GM18517 (cell line): ENCODE measurements at regions not wholly inside any gene's neighbourhood (a gene's known extent, or its start where the extent isn't known, plus 50 kb on each side); places are given as distances from the start of the nearest gene placed in this dataset.

ENCODE experiments used
- ATAC-seq: cut with Tn5 transposase; IDR thresholded peaks from one replicate; pipeline ENCODE4 v1.9.1; 2021; ENCODE audit warnings: mild to moderate bottlenecking, moderate library complexity; ENCODE audit not compliant: unreplicated experiment

DNA sequence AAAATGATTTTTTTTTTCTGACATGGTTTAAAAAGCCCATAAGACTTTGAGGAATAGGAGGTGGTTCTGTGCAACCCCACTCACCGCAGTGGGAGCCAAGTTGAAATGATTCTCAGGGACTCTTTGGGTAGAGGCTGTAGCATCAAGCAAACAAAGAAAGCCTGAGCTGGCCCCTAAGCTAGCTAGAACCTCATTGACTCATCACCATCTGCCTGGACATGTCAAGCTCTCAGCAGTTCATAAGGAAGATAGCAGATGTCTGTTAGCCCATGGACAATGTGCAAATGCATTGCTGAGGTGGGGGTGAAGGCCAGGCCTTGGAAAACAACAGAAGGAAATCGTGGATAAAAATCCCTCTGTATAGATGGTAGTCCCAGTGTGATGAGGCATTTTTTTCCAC is 234.8 kb downstream of the NR2F2 start:
- no peak for ATAC-seq

DNA sequence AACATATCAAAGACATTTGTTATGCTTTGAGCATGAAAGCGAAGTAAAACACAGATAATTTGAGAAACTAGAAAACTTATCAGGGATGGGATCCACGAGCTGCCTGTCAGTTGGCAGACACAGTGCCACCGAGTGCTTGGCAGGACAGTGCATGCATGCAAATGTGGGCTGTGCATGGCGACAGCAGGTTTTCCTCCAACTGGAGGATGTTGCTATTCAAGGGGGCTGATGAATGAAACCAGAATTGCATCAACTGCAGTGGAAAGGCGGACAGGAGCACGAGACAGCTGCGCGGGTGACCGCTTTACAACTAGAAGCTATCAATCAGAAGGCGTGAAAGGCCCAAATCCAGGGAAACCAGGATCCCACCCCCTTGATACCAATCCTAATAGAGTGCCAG is 244.3 kb downstream of the NR2F2 start:
- no peak for ATAC-seq

DNA sequence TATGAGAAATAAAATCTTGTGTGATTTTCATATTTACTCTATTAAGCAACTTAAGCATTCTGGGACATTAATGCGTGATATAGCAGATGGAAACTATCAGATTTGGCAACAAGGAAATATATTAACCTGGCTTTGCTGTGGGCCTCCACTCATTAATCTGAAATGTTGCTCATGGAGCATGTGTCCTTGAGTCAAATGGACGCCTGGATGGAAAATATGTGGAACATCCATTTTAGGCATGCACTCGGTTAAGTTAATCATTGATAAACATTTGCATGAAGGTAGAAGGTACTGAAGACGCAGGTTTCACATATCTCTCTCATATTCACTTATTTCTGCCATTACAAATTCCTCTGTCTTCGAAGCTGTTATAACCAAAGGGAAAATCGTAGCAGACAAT is 246.1 kb downstream of the NR2F2 start:
- no peak for ATAC-seq

DNA sequence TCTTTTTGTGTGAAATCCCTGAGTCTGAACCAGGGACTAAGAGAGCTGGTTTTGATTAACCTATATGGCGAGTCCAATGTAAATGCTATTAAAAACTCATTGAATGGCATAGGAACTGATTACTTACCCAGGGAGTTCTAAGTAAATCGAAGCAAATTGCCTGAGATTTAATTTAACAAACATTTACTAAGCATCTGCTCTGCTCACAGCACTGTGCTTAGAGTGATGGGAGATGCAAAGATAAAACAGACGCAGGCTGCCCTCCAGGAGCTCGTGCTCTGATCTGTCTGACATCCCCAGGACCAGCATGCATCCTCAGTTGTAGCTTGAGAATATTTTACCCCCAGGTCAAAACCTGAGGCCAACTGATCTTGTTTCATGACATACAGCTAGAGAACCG is 247.9 kb downstream of the NR2F2 start:
- ATAC-seq = no peak

DNA sequence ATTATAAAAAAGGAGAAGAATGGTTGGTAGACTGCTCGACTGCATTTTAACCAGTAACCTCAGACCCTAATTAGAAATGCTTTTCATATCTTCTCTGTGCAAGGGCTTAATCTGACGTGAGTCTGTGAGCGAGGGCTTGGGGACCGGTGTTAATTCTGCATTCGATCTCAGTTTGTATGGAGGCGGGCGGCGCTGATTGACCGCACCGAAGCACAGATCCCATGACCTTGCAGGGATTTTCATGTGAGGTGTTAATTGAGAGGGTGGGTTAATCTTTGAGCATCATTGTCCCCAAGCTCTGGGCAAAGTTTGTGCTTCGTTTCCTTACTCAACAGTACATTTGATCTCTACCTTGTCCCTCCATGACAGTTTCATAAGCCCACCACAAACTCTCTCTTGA is 250.9 kb downstream of the NR2F2 start:
- no peak for ATAC-seq

DNA sequence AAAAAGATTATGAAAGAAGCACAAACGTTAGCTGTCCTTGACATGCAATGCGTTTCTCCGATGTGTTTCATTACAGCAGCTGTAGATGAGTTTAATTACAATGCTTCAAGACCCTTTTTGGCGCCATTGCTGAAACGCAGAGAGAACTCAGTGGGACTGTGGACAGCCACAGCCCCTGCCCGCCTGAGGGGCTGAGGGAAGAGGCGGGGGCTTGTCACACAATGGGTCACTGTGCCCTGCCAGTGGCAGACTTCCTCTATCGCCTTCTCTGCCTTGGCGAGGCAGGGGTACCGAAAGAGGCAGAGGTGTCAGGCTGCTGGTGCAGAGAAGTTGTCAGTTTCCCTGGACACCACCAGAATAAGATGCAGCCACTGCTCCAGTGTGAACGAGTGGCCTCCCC is 252.0 kb downstream of the NR2F2 start:
- ATAC-seq = no peak

DNA sequence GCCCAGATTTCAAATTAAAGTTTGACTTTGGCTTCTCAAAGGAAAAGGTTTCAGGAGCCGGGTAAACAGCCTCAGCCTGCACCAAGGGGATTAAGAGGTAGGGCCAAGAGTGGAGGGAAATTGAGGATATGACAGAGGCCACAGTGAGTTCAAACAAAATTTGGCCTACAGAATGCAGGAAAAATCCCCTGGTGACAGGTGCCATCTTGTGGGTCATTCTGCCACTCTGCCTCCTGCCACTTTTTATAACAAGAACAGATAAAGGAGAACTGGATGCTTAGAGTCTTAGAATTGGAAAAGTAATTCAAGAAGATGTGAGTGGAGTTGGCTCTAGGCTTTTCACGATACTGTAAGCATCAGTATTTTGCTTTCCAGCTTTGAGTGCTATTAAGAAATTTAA is 253.2 kb downstream of the NR2F2 start:
- ATAC-seq = no peak

DNA sequence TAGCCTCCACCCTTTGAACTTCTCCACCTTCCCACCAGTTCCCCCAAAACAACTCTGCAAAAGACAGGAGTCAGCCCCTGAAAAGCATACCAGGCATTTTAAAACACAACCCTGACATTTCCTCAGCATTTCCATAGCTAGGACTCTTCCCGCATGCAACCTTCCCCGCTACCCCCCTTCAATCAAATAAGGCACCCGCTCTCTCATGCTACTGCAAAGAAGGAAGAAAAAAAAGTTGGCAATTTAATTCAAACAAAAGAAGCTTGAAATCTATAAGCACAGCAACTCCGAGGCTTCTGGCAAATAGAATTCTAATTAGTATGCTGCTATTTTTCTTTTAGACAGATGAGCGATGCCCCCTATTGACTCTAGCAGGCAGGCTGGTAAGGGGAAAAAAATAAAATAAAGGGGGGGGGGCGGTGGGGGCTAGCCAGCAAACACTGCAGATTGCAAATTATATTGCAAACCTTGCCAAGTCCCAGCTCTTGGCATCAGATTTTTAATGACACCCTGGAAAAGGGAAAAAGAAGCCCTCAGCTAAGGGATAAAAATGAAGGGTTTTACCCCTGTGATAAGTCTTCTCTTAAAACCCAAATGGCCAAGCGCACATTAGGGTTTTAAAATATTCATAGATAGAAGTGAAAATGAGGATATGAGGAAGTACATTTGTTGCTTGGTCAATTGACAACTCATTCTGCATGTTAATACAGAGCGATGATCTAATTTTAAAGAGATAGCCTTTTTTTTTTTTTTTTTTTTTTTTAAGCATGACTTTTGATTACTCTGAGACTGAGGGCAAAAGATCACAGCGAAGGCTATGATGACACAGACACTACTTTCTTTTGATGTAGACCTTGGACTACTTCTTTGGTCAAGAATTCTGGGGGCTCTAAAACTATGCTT is 255.2 kb downstream of the NR2F2 start:
- ATAC-seq = no peak

DNA sequence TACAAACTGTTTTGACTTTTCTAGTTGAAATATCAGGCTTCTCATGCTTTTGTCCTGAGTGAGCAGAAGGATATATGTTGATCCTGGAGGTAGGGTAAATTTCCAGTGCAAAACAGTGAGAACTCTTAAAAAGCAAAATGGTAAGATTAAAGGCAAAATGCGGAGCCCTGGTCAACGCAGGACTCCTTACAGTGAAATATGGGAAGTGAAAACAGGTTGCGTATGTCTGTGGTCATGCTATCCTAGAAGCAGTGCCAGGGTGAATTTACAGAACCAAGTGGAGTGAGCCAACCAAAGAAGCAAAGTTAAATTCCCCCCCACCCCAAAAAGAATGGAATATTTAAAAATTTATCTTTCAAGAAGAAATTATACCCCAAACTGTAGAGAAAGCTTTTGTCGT is 256.4 kb downstream of the NR2F2 start:
- no peak for ATAC-seq

DNA sequence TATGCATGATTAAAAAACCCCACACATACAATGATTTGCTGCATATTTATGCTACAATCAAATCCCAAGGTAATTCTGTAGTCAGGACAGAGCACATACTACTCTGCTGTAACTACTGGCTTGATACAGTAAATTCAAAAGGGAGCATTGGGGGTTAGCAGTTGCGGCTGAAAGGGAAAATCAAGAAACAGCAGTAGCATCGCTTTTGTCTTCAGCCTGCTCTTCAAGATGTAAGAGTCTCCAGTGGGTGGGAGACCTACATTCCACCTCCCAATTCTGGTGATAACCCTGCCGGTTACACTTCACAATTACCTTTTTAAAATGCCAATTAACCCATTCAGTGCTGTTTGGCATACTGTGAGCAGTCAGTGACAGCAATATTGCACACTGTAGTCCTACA is 259.4 kb downstream of the NR2F2 start:
- no peak for ATAC-seq

DNA sequence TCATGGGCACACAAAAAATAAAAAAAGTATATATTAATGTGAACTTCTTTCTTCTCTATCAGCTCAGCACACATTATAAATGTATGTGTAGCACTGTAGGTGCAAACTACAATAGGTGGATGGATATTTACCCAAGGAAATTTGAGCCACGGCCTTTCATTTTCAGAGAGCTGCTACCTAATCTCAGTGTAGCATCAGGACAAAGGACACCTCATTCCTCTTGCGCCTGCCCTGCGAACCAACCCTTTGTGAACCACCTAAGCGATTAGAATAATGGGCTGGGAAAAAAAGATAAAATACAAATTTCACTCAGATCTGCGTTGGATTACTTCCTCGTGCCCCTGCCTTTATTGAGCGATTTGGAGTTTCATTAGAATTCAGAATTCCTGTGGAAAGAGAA is 263.2 kb downstream of the NR2F2 start:
- no peak for ATAC-seq

DNA sequence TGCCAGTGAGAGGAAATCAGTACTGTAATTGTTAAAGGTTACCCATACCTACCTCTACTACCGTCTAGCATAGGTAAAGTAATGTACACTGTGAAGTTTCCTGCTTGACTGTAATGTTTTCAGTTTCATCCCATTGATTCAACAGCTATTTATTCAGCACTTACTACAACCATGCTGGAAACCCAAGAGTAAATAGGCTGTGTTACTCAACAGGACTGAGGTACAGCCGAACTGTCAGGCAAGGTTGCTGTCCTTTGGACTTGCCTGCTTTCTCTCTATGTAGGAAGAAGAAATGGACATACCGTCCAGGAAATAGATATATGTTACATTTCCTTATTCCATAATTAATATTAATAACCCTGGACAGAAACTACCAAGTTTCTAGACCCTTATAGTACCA is 265.5 kb downstream of the NR2F2 start:
- no peak for ATAC-seq

DNA sequence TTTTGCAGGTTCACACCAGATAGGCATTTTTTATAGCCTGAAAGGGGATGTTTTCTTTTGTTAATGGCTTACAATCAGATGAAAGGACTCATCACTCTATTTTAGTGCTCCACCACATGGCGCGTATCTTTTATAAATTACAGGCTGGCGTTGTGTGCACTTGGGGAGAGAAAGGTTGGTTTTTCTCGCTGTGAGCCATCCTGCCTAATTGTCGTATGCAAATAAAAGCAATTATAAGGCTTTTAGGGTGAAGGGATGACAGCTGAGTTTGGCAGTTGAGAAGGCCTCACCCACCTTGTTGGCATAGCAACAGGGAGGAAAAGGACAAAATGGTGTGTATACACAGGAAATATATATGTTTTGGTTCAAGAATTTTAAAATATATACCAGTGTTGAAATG is 268.0 kb downstream of the NR2F2 start:
- no peak for ATAC-seq

DNA sequence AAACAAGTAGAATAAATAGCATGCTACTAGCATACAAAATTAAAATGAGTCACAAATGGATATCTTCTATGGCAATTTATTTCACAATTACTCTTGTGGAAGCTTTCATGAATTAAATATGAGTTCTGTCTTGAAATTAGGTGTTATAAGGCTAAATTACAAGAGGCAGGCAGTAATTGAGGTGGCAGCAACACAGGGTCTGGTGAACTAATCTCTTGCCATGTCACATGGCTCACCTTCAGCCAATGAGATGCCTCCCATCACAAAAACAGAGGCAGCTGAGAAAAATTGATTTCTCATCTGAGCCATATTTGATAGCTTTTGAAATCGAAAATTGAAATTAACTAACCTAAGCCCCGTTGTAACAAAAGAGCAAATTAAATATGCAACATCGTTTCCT is 268.8 kb downstream of the NR2F2 start:
- ATAC-seq = no peak

DNA sequence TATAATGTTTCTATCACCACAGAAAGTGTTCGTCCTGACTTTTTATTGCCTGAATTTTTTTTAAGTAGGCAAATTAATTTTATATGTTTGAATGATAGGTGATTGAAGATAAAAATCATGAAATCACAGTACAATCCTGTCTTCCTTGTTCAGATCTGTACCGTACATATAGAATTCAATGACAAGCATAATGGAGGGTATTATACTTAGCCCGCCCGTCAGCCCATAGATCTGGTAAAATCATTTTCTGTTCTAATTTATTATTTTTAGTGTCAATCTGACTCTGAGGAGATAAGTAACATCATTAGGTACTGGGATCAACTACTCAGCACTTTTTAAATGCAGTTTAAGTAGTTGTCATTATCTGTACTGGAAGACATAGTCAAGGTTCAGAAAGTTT is 269.9 kb downstream of the NR2F2 start:
- ATAC-seq = no peak

DNA sequence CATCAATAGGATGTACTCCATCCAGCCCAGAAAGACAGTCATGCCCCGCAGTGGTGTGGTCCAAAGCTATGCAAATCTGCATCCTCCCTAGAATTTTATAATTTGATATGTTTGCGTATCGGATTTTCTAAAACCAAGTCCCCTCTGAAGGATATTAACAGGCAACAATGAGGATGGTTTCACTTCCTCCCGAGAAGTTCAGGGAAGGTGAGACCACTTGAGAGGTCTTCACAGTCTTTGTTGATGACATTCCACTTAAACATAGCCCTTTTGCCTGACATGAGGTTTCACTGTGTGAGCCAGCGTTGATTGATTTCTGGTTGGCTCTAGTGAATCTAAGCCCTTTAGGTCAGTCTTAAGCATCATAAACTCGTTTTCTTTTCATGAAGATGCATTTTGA is 276.1 kb downstream of the NR2F2 start:
- ATAC-seq = no peak

DNA sequence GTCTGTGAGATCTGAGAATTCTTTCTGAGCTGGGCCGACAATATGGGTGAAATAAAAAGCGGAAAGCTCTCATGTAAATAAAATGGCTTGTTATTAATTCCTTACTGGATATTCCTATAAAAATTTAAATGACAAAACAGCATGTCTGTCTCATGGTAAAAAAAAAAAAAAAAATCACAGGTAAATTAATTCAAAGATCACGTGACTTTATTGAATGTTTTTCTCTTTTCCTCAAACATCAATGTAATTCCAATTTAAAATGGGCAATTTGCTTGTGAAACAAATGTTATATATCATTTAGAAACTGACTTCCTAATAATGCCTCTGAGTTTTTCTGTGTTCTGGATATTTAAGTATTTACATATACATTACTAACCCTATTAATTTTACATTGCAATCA is 280.3 kb downstream of the NR2F2 start:
- no peak for ATAC-seq

DNA sequence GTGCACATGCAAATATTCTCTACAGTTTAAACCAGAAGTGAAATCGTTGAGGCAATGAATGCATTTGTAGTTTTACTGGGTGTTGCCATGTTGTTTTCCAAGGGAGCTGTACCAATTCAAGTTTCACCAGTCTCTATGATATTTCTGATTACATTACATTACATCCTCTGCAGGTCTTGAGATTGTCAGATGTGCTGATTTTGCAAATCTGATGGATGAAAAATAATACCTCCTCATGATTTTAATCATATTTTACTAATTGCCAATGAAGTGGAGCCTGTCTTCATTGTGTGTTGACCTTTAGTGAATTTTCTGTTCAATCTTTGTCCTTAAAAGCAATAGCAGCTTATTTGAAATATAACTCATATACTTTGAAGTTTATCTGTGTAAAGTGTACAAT is 282.4 kb downstream of the NR2F2 start:
- no peak for ATAC-seq

DNA sequence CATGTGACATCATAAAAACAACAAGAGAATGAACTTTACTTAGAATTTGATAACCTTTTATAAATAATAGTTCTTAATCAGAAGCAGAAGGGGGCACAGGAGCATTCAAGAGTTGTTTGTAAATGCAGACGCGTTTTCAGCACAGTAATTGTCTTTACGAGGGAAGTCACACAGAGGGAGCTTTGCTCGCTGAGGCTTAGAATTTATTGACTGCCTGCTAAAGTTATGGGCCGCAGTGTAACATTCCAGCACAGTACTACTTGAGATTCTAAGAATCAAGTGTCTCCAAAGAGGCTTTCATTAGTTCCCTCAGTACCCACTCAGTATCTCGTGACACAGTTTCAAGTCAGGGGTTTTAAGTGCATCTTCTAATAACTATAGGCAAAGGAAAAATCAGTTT is 288.7 kb downstream of the NR2F2 start:
- ATAC-seq = no peak

DNA sequence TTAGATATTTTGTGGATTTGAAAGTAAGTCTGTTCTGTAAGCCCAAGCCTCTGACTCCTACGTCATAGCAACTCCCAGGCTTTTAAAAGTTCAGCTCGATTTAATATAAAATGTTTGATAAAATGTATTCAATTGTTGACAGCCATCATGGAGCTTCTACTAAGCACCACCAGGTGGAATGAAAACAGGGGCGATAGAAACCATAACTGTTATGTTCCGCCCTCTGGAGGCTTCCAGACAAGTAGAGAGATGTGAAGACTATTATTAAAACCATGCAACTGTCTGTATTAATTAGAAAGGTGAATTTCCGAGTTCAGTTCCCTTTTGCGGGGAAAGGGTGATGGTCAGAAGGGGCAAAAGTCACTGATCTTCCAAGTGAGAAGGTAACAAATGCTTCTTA is 292.2 kb downstream of the NR2F2 start:
- ATAC-seq = no peak

DNA sequence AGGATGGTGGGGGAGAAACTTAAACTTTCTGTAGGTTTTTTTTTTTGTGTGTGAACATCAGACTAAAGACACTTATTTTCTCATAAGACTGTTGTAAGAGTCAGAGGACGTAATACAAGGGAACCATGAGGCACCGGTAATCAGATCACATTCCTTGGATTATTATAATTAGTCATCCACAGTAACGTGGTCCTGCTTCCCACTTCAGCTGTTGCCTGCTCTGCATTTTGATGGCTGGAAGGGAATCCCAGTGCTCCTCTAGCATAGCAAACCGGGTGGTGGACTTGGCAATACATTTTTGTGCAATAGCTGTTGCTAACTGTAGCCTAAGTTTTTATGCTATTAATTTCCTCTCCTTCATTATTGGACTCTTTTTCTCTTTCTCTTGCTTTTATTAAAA is 294.8 kb downstream of the NR2F2 start:
- ATAC-seq = no peak

DNA sequence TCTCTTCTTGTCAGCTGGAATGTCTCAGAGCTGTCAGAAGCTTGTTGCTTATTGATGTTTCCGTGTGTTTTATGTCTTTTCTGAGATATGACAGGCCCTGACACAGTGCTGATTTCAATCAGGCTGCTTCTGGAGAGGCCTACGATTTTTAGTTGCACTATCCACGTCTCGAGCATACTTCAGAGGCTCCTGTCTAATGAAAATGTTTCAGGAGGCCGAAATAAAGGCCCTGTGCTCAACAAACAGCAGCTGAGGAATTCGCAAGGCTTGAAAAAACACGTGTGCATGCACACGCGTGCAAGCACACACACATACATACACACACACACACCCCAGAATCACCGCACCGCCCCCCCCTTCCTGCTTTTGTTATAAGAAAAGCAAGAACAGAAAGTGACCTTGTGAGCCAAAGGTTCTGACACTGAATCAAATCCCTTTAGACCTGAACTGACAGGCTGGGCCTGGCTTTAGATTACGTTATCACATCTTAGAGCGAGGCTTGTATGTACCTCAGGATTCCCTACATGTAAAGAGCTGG is 296.6 kb downstream of the NR2F2 start:
- no peak for ATAC-seq

DNA sequence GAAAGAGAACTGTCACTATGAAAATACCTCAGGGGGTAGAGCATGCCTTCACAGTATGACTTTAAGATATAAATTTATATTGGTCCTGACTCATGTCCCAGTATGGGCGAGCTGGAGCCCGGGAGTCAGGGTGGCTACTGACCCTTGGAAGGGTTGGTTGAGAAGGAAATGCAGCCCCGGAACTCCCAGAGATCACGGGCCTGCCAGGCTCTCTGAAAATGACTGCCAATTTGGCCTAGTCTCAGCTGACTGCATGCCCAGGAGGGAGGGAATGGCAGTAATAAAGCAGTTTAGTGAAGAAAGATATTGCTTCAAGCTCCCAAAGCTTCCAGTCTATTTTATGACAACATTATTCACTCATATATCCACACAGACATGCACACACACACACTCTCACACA is 299.0 kb downstream of the NR2F2 start:
- ATAC-seq = no peak
